Left lung (tissue), 4 donors: ENCODE measurements at regions not wholly inside any gene's neighbourhood (a gene's known extent, or its start where the extent isn't known, plus 50 kb on each side); places are given as distances from the start of the nearest gene placed in this dataset.
"Not testable (repeated sequence)": the region's sequence is repeated elsewhere in the genome, so short reads cannot be mapped to it uniquely, and the experiment has no call there.

ENCODE experiments used
- ATAC-seq: fragments of 200-7000 bp; cut with Tn5 transposase; one replicate; pipeline ENCODE4 v1.9.1; 2020; ENCODE audit warnings: moderate library complexity
- DNase-seq, 4 donors: peaks; one replicate each; pipeline ENCODE4 v3.0.0-alpha.2; 2013 to 2020
- H3K27ac ChIP-seq, 2 donors: fragments of 200-600 bp; sonication (generic) in 1 of 2; one replicate each; pipeline versions ENCODE4 v1.5.0 to v1.8.0; 2020 to 2021
- H3K27me3 ChIP-seq, 2 donors: fragments of 200-600 bp; sonication (generic) in 1 of 2; one replicate each; pipeline versions ENCODE4 v1.5.0 to v1.8.0; 2020 to 2021
- H3K36me3 ChIP-seq, 2 donors: fragments of 200-600 bp; sonication (generic) in 1 of 2; one replicate each; pipeline versions ENCODE4 v1.5.0 to v1.8.0; 2020 to 2021
- H3K4me1 ChIP-seq, 2 donors: fragments of 200-600 bp; one replicate each; pipeline ENCODE4 v1.8.0; 2021
- H3K4me3 ChIP-seq, 2 donors: fragments of 200-600 bp; sonication (generic) in 1 of 2; one replicate each; pipeline versions ENCODE4 v1.5.0 to v1.8.0; 2020 to 2021; ENCODE audit warnings: mild to moderate bottlenecking in 1 of 2
- H3K9me3 ChIP-seq, 2 donors: fragments of 200-600 bp; sonication (generic) in 1 of 2; one replicate each; pipeline versions ENCODE4 v1.5.0 to v1.8.0; 2020 to 2021
- intact Hi-C, 2 donors: fragments of 100-400 bp; cut with DNase I; formaldehyde crosslinking; loops; one replicate each; pipeline versions ENCODE4 v1.11.2 to v1.14.2; 2022
- TF ChIP-seq, protein P1 (sequence below), 2 donors: fragments of 200-600 bp; sonication (generic) in 1 of 2; IDR thresholded peaks; one replicate each; pipeline versions ENCODE4 v1.5.0 to v1.8.0; 2021; ENCODE audit warnings: antibody characterized with exemption in 2 of 2
- donor health status: DM: no; HTN: yes; CAD: no.
- donor health status: DM: no; HTN: no; CAD: no.

DNA sequence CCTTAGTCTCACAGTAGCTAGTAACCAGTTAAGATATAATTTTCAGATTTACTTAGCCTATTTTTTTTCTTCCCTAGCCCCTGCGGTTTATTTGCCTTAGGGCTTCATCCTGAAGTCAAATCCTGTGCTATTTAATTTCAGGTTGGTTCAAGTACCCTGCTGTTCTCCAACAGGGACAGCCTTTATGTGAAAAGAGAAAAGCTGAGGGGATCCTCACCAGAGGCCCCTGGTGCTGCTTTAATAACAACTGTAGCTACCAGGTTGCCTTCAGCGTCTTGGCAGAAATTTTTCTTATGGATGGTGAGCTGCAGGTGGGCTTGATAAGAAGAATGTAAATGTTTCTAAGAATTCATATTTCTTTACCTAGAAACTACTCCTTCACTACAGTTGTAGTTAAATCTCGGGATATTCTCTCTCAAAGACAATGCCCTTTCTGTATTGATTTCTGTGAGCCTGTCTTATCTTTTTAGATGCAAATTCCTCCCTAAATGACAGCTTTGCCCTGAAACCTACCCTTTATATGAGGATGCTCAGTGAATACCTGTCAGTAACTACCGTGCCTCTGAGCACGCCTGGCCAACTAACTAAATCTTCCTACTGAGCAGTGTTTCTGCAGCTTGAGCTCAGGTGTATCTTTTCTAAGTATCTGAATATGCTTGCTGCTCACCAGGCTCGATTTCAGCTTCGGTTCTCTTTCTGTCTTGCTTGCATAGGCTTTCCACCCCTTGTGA is 320.5 kb downstream of the MMUT start:
- Histone ChIP-seq H3K27me3 (no peaks in the 10 kb centered on the region), H3K4me3 (no peak overlapping the region), H3K27ac (no peak overlapping the region), H3K36me3 (no peaks in the 10 kb centered on the region), H3K9me3 (peaks cover 0 to 15% of the 10 kb centered on the region in 2 donors), H3K4me1 (no peaks in the 10 kb centered on the region)
- TF ChIP-seq, protein P1, sequence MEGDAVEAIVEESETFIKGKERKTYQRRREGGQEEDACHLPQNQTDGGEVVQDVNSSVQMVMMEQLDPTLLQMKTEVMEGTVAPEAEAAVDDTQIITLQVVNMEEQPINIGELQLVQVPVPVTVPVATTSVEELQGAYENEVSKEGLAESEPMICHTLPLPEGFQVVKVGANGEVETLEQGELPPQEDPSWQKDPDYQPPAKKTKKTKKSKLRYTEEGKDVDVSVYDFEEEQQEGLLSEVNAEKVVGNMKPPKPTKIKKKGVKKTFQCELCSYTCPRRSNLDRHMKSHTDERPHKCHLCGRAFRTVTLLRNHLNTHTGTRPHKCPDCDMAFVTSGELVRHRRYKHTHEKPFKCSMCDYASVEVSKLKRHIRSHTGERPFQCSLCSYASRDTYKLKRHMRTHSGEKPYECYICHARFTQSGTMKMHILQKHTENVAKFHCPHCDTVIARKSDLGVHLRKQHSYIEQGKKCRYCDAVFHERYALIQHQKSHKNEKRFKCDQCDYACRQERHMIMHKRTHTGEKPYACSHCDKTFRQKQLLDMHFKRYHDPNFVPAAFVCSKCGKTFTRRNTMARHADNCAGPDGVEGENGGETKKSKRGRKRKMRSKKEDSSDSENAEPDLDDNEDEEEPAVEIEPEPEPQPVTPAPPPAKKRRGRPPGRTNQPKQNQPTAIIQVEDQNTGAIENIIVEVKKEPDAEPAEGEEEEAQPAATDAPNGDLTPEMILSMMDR (IDR thresholded peaks at IDR 0.05), result no peak
- no peak for DNase-seq
- intact Hi-C loops, result no loop called here
- no peak for ATAC-seq

DNA sequence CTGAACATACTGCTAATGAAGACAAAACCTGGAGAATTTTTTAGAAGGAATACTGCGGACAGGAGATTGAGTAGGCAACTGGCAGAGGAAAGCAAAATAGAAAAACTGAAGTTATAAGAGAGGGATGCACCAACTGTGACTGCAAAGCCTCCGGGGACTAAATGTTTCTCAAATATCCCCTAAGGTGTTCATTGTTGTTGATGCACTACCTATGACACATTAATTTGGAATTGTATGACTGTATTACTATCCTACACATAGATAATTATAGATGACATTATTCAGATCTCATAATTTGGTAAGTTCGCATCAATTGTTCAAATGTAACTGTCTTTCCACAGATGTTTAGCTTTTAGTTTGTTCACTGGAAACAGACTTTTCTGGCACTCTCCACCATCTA is 341.1 kb downstream of the MMUT start:
- Histone ChIP-seq H3K27me3 (no peaks in the 10 kb centered on the region), H3K9me3 (peaks cover 0 to 2% of the 10 kb centered on the region in 2 donors), H3K36me3 (no peaks in the 10 kb centered on the region), H3K4me1 (no peaks in the 10 kb centered on the region), H3K4me3 (no peak overlapping the region), H3K27ac (no peak overlapping the region)
- intact Hi-C loops, result no loop called here
- DNase-seq (no peak), ATAC-seq (no peak)
- TF ChIP-seq, protein P1 (IDR thresholded peaks at IDR 0.05), result no peak

DNA sequence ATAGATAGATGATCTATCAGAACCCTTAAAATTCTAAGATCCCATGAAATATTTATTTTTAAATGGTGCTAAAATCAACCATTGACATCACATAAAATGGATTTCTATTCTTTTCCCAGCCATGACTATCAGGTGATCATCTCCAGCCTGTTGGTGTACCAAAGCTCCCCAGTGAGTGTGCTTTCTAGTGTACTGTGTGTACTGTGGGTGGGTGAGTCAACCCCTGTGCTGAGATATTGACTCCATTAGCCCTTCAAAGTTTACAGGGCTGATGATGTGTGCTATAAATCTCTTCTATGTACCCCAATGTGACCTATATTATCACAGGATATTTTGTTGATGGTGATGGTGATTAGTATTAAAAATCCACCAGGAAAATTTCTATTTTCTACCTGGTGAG is 344.6 kb downstream of the MMUT start:
- ATAC-seq (no peak), DNase-seq (no peak)
- Histone ChIP-seq H3K27ac (no peak overlapping the region), H3K4me3 (no peak overlapping the region), H3K27me3 (no peaks in the 10 kb centered on the region), H3K9me3 (peaks cover 0 to 1% of the 10 kb centered on the region in 2 donors), H3K4me1 (no peaks in the 10 kb centered on the region), H3K36me3 (no peaks in the 10 kb centered on the region)
- TF ChIP-seq, protein P1 (IDR thresholded peaks at IDR 0.05), result no peak
- intact Hi-C loops, result no loop called here

DNA sequence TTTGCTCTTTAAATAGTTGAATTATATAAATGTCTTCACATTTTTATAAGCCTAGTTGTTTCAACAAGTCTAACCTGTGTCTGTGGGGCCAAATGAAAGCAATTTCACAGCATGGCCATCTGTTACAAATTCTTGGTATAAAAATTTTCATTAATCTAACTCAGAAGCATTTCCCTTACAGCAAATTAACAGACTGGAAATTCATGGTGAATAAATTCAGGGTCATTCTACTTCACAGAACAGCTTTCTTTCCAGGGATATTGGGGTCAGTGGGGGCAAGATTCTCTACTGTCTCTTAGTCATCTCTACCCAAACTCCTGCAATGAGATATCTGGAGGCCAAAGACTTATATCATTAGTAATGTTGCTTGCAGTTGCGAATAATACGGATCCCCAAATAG is 352.1 kb downstream of the MMUT start:
- TF ChIP-seq, protein P1 (IDR thresholded peaks at IDR 0.05), result no peak

DNA sequence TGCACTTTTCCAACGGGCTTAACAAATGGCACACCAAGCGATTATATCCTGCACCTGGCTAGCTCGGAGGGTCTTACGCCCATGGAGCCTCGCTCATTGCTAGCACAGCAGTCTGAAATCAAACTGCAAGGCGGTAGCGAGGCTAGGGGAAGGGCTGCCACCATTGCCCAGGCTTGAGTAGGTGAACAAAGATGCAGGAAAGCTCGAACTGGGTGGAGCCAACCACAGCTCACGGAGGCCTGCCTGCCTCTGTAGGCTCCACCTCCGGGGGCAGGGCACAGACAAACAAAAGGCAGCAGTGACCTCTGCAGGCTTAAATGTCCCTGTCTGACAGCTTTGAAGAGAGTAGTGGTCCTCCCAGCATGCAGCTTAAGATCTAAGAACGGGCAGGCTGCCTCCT is 365.4 kb downstream of the MMUT start:
- H3K9me3 ChIP-seq, intact Hi-C loops, DNase-seq, H3K27ac ChIP-seq, H3K36me3 ChIP-seq, H3K27me3 ChIP-seq, ATAC-seq, H3K4me3 ChIP-seq, H3K4me1 ChIP-seq: not testable (repeated sequence)

More for the DNA sequence above, 352.1 kb downstream of the MMUT start:
- Histone ChIP-seq H3K27me3 (no peaks in the 10 kb centered on the region), H3K4me1 (no peaks in the 10 kb centered on the region), H3K36me3 (no peaks in the 10 kb centered on the region), H3K9me3 (peaks cover 0 to 2% of the 10 kb centered on the region in 2 donors), H3K4me3 (no peak overlapping the region), H3K27ac (no peak overlapping the region)
- intact Hi-C loops, result no loop called here
- ATAC-seq (no peak), DNase-seq (no peak)

DNA sequence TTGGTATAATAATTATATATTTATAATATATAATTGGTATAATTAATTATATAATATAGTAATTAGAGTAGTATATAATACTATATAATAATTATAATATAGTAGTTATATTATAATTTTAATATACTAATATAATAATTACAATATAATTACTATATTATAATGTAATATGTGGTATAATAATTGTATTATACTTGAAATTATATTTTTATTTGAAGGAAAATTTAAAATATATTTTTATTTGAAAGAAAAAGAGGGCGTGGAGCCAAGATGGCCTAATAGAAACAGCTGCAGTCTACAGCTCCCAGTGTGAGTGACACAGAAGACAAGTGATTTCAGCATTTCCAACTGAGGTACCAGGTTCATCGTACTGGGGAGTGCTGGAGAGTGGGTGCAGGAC is 365.9 kb downstream of the MMUT start:
- DNase-seq (no peak), ATAC-seq (no peak)
- intact Hi-C loops, result no loop called here
- peaks cover 0 to 5% of the 10 kb centered on the region in 2 donors for H3K9me3 ChIP-seq
- H3K36me3 ChIP-seq, result no peaks in the 10 kb centered on the region
- no peak overlapping the region for H3K4me3 ChIP-seq
- H3K27ac ChIP-seq, result no peak overlapping the region
- TF ChIP-seq, protein P1 (IDR thresholded peaks at IDR 0.05), result no peak
- H3K27me3 ChIP-seq, result no peaks in the 10 kb centered on the region
- no peaks in the 10 kb centered on the region for H3K4me1 ChIP-seq
